NCI-H524 (cell line): ENCODE measurements at regions not wholly inside any gene's neighbourhood (a gene's known extent, or its start where the extent isn't known, plus 50 kb on each side); places are given as distances from the start of the nearest gene placed in this dataset.
A peak's percentile ranks its signal among the peaks of the same experiment; 100 is the strongest.
"Not testable (repeated sequence)": the region's sequence is repeated elsewhere in the genome, so short reads cannot be mapped to it uniquely, and the experiment has no call there.

Source experiments
- DNase-seq, 2 experiments: peaks; one replicate each; lab custom pipeline; 2025; lab: John Stamatoyannopoulos, UW

DNA sequence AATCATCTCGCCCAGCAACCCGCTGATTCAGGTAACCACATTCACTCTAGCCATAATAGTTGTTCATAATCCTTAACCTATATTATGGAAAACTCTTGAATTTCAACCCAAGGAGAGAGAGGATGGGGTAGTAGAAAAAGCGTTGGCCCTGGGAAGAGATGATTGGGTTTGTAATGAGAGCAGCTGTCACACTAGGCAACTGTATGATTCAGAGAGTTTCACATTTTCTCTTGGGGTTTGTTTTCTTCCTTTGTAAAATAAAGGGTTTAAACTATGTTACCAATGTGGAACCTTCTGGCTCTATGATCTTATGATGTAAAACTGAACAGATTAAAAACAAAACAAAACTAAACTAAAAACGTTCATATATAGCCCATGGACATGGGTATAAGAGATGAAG, 705.2 kb upstream of the IGFBP3 start:
- DNase-seq = peak in 1 of 2 experiments; percentile 31

DNA sequence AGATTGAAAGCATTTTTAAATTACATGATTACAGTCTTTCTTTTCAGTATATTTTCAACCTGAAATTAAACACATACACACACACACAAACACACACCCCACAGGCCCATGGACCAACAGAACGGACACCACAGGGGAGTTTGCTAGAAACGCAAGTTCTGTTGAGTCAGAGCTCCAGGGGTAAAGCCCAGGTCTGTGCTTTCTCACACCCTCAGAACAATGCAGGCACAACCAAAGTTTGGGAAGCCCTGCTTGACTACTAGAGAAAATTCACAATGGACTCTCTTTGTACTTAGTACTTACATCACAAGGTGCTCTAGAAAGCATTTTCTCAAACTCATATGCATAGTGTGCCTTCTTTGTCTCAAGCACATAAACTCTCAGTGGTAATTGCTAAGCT, 704.0 kb upstream of the IGFBP3 start:
- DNase-seq = no peak

DNA sequence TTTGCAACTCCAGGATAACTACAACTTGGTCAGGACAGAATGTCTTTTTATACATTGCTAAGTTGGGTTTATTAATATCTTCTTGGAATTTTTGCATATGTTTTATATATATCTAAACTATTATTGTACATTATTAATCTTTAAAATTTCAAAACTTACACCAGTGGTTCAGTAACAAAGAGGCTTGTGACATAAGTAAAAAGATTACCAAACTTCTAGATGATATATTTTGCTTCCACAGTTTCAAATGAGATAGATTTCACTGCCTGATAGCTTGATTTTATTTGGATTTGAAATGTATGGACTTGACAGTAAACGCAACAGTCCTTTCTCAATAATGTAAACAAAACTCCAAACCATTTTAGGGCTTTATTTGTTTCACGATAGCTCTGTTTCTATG, 701.2 kb upstream of the IGFBP3 start:
- no peak for DNase-seq

DNA sequence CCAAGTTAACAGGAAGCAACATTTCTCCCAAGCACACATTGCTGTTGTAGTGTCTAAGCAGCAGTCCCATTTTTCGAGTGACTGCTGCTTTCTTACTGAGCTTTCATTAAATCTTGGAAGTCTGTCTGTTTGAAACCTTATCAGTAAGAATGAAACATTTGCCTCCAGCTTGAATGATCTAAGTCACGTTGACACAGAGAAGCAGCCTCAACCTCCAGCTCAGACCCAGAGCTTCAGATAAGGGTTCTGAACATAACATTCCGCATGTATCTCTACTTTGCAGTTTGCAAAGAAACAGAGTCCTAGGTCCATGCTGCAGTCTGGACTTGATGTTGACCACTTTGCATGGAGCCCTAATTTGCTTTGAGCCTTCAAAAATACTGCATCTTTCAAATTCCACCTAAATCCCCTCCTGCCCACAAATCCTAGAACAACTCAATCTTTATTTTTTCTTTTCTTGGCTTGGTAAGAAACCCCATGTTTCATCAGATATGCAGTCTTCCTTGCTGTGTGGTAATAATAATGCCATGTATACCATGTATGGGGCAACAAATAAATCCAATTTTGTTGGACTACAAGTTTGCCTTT, 698.7 kb upstream of the IGFBP3 start:
- no peak for DNase-seq

DNA sequence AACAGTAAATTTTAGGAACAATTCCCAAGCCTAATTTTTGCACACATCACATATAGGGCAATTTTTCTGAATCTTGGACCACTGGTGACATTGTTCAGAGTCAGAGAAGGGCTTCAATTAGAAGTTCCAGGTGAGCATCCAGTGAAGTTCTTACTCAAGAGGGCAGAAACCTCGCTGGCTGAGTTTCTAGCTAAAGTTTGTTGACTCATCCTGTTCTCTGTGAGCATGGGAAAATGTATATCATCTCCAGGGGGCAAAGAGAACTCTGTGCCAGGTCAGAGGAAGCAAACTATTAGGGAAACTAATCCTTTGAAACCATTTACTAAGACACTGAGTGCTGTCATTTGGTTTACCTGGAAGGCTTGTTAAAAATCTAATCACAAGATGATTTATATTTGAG, 695.6 kb upstream of the IGFBP3 start:
- no peak for DNase-seq

DNA sequence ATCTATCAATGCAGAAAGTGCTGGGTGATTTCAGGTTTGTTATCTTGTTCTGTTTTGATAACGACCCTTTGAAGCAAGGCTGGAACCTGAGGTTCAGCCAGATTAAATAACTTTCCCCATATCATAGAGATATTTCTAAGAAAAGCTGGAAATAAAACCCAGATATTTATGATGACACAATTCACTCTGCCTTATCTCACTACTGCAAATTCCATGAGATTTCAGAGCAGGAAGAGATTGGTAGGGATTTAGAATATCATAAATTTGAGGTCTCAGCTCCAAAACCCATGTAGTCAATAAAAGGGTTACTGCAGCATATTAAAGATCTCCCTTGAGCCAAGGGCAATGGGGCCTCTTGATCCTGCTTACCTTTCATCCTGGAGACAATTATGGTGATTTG, 692.5 kb upstream of the IGFBP3 start:
- DNase-seq = no peak

DNA sequence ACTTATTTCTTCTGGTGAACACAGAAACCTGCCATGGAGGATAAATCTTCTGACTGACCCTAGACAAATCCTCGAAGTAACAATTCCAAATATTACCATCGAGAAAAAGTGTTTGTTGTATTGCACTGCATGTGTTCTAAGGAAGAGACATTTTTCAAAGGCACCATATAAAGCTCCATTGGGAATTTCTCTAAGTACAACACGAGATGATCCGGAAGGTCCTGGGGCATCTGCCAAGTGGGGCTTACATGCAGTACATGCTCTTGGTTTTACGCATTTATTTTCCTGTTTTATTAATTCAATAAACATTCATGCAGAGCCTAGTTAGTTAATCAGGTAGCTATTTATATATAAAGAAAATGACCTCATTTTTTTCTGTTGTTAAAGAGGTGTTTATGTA, 692.0 kb upstream of the IGFBP3 start:
- DNase-seq = no peak

DNA sequence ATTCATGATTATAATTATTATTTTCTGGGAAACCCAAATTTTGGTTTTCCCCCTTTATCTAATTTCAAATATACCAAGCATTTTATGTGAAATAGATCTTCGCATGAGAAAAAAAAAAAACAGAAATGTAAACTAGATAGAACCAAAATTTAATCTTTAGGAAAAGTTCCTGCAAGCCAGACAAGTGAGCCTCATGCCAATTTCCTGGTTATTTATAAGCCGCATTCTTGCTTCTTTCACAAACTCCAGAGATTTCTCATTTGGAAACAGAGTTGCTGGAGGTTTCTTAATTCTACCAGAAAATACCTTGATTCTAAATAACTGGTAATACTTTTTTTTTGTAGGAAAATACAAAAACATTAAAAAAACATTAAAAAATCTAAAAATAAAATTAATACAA, 690.4 kb upstream of the IGFBP3 start:
- no peak for DNase-seq

DNA sequence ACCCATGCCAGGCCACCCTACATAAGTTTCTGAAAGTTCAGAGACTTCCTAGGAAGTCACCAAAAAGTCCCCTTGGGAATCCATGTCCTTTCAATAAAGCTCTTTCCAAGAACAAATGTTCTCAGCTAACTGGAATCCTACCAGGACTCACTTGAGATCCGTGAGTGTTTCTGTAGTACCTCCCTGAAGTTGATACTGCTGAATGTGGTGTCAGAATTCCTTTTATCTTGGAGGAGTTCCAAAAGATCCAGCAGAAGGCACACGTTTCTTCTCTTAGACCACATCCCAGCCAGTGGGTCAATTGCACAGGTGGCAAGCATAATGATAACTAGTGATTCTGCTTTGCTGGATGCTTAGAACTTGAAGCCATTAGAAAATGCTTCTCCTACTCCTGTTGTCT, 689.7 kb upstream of the IGFBP3 start:
- DNase-seq = peak in 1 of 2 experiments; percentile 7

DNA sequence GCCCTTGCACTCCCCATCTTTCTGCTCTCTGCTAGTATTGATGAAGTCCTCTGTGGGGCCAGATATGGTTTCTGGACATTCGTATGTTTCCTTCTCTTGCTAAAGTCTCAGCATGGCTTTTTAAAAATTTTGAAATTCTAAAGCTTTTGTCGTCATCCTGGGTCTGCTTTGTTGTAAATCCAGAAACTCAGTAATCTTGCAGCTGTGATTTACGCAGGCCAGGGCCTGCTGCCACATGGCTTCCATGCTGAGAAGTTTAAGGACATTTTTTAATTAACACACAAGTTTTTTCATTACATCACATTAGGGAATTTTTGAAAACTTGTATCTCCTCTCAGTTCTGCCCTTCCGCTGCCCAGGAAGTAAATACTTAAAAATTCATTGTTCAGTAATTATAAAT, 686.1 kb upstream of the IGFBP3 start:
- no peak for DNase-seq

DNA sequence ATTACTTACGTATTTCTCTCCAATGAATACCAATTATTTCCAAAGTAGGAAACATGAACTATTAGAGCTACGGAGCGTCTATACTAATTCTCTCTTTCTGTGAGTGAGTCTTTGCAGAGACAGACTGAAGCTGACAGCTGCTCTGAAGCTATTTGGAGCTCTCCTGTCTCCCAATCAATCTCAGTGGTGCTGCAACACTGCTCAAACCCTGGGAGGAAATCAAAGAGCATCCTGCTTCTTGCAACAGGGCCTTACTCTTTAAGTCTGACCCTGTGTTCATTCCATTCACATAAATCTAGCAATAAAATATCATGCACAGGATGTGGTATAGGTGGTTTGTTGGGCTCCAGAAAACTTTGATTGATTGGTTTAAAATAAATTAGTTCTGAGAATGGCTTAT, 685.7 kb upstream of the IGFBP3 start:
- no peak for DNase-seq

DNA sequence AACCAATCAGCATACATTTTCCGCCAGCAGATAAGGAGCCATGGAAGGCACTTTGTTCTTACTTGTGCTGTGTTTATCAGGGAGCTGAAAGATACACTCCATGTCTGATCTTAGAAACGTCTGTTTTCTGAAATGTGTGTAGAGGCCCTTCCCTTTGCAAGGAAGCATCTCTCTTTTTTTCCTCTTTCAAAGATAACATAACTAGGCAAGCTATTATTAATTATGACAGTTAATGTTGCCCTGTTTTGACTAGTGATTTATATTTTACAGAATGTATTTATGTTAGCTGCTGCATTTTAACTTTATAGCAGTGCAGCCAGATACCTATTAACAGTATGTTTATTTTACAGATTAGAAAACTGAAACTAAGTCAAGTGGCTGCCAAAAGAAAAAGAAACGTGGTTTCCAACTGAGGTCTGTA, 683.2 kb upstream of the IGFBP3 start:
- no peak for DNase-seq

DNA sequence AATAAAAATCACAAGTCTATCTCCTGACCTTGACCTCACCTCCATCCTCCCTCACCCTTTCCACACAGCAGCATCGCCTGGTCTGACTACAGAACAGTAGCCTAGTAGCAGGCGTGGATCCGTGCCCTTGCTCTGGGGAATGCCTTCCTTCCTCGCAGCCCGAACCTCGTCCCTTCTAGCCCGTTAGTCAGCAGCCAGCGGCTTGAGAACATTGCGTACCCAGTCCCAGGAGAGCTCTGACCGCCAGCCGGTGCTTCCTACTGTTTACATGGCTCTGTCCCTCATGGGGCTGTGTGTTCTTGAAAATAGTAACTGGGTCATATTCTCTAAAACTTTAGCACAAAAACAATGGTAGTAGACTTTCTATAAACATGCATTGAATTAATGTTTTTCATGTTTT, 682.7 kb upstream of the IGFBP3 start:
- DNase-seq = no peak

DNA sequence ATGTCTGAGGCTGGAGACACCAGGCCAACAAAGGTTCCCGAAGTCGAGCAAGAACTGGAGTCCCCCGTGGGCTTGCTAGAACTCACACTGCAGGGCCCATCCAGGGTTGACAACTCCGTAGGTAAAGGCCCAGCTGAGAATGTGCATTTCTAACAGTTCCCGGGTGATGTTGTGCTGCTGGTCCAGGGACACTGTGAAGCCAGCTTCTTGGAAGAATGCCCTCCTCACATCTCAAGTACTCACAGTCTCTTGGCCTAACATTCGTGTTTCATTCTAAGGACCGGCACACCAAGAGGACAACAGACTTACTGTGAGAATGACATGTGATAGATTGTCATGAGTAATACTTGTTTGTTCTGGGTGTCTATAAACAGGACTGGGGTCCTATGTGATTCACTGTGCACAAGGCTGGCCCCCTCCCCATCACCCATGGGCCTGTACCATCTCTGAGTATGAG, 682.3 kb upstream of the IGFBP3 start:
- DNase-seq = no peak

DNA sequence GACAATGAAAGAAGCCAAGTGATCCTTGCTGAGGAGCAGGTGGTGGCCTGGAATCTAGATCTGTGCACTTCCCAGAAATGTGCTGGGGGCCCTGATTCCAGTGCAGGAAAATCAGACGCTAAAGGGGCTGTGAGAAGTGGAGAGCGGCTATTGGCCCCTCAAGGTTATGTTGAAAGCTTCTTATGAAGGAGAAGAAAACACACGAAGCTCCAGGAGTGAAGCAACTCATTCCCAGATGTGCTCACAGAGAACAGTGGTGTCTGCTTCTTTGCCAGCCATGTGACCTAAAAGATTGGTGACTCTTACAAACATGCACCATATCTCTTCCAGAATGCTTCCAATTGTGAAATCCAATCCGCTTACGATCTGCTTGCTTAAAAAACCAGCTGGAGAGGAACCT, 679.3 kb upstream of the IGFBP3 start:
- DNase-seq = no peak

DNA sequence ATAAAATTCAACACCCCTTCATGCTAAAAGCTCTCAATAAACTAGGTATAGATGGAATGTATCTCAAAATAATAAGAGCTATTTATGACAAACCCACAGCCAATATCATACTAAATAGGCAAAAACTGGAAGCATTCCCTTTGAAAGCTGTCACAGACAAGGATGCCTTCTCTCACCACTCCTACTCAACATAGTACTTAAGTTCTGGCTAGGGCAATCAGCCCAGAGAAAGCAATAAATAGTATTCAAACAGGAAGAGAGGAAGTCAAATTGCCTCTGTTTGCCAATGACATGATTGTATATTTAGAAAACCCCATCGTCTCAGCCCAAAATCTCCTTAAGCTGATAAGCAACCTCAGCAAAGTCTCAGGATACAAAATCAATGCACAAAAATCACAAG, 673.8 kb upstream of the IGFBP3 start:
- DNase-seq = not testable (repeated sequence)

DNA sequence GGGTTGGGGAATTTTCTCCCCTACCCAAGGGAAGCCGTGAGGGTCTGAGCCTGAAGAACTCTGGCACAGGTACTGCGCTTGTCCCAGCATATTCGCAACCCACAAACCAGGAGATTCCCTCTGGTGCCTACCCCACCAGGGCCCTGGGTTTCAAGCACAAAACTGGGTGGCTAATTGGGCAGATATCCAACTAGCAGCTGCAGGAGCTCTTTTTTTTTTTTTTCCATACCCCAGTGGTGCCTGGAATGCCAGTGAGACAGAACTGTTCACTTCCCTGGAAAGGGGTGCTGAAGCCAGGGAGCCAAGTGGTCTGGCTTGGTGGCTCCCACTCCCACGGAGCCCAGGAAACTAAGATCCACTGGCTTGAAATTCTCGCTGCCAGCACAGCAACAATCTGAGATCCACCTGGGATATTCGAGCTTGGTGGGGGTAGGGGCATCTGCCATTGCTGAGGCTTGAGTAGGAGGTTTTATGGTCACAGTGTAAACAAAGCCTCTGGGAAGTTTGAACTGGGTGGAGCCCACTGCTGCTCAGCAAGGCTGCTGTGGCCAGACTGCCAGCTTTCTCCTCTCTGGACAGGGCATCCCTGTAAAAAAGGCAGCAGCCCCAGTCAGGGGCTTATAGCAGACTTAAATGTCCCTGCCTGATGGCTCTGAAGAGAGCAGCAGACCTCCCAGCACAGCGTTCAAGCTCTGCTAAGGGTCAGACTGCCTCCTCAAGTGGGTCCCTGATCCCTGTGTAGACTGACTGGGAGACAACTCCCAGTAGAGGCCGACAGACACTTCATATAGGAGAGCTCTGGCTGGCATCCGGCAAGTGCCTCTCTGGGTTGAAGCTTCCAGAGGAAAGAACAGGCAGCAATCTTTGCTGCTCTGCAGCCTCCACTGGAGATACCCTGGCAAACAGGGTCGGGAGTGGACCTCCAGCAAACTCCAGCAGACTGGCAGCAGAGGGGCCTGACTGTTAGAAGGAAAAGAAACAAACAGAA, 670.1 kb upstream of the IGFBP3 start:
- DNase-seq = not testable (repeated sequence)

DNA sequence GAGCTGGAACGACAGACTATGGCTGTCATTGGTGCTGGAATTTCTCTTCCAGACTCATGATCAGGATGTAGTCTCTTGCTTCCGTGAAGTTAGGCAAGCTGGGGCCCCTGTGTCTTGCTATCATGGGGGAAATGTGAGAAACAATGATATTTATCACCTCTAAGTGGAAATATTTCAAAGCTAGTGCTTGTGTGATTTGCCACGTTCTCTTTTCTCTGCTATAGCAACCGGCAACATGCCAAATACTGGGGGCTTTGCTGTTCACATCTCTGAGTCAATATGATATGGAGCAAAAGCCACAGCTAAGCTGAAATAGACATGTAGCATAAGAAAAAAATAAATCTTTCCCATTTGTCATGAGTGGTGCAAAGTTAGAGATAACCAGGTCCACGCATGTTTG, 668.2 kb upstream of the IGFBP3 start:
- no peak for DNase-seq

DNA sequence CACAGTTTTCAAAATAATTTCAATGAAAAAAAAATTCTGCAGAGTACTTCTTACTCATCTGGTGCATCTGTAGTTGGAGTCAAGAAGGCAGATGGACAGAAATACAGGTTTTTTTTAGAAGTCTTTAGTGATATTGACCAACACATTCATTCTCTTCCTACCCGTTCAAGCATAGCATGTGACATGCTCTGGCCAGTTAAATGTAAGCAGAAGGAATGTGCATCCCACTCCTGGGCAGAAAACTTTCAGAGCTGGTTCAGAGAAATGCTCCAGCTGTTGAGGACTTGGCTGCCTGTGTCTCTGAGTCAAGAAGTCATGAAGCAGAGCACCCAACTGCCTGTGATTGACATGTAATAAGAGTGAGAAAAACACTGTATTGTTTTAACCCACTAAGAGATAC, 665.3 kb upstream of the IGFBP3 start:
- DNase-seq = no peak

DNA sequence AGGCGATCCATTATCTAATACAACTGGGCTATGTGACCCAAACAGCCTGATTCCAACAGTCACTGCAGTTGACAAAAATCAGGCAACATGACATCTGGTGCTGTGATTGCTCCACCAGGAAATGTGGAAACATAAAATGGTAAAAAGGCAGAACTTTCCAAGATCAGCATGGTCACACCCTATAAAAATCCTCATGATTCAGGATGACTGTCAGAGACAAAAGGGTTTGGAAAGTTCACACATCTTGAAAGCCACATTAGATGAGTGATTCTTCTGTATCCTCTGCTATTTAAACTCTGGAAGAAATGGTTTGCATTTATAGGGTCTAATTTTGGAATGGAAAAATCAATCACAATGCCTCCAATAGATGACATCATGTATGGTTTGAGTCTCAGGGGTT, 662.6 kb upstream of the IGFBP3 start:
- no peak for DNase-seq

DNA sequence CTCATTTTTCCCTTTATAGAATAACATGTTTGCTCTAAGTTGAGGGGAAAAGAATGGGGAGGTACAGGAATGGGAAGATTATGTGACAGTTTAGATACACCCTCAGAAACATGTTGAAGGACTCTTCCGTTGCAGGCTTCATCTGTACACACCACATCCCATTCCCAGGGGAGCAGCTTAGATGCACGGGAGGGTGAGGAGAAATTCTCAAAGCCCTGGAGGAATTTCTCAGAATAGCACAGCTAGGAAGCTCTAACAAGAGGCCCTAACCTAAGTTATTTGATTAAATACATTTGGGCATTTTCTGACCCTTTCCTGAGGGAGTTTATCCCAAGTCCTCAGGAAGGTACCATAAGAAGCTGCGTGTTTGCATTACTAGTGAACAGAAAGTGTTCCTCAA, 660.2 kb upstream of the IGFBP3 start:
- DNase-seq = no peak

DNA sequence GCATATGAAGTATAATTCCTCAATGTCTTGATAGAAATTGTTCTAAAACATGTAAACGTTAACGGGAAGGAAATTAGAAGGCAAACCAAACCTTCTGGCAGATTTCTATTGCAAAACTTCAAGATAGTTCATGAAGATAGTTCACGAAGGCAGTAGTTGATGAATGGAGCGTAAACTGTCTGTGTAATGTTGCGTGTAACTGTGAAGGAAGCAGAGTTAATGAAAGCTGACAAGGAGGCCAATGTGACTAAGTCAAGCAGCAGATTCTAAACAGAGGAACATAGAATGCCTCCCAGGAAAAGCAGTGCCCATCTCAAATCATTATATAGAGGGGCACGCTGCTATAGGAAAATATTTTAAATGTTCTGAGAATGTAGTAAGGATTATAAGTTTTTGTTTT, 659.7 kb upstream of the IGFBP3 start:
- DNase-seq = no peak

DNA sequence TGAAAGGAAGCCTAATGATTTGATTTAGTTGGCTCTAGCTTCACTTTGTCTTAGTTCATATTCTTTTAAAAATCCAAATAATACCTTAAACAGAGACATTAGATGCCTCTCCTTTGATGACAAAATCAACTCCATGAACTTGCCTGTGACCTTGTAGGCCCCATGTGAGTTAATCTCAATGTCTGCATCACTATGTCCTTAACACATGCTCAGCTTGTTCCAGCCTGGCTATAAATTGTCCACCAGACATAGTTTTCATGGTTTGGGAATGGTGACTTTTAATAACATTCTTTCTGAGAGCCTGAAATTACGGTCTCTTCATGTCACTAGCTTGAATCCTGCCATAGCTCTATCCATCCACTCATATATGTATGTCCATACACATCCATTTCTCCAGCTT, 656.3 kb upstream of the IGFBP3 start:
- DNase-seq = no peak

DNA sequence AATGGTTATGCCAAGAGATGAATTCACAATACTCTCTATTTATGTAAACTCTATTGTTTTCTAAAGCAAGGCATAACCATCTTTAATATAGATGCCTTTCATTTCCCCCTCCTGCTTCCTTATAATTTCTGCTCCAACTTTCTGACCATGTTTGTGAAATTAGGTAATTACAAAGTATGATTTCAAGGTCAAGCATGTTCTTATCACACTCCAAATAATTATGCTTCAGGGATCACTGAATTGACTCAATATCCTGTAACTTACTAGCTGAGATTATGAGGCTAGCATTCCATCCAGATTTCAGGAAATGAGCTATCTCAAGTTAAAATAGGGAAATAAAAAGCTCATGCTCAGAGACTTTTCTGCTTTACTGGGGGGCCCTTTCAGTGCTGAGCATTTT, 655.9 kb upstream of the IGFBP3 start:
- DNase-seq = no peak
